Endothelial cell of umbilical vein (primary cell): ENCODE measurements at regions not wholly inside any gene's neighbourhood (a gene's known extent, or its start where the extent isn't known, plus 50 kb on each side); places are given as distances from the start of the nearest gene placed in this dataset.

ENCODE experiments used
- CTCF ChIP-seq, 2 donors: IDR thresholded peaks; 1 replicate in 1 of 2; 2 replicates in 1 of 2; pipeline ENCODE4 v1.5.1; 2011; ENCODE audit warnings: low read length in 2 of 2, mild to moderate bottlenecking in 2 of 2, moderate library complexity in 2 of 2, control low read depth in 1 of 2, inconsistent platforms in 1 of 2, low read depth in 1 of 2; ENCODE audit not compliant: insufficient read depth in 1 of 2; ENCODE audit errors: extremely low read depth in 1 of 2
- EZH2 ChIP-seq: IDR thresholded peaks from 2 replicates; pipeline ENCODE4 v1.6.1; 2012; ENCODE audit warnings: borderline replicate concordance, low read depth, mild to moderate bottlenecking, moderate library complexity, low read length, inconsistent platforms; ENCODE audit not compliant: severe bottlenecking
- FOS ChIP-seq: IDR thresholded peaks from 2 replicates; pipeline ENCODE4 v1.6.1; 2011; ENCODE audit warnings: mild to moderate bottlenecking, low read length, moderate library complexity, borderline replicate concordance; ENCODE audit not compliant: insufficient read depth
- GATA2 ChIP-seq: IDR thresholded peaks from 2 replicates; pipeline ENCODE4 v1.7.0; 2011; ENCODE audit warnings: low read depth, mild to moderate bottlenecking, moderate library complexity, mixed read lengths, low read length; ENCODE audit not compliant: insufficient read length, insufficient read depth
- JUN ChIP-seq: IDR thresholded peaks from 2 replicates; pipeline ENCODE4 v1.6.1; 2011; ENCODE audit warnings: borderline replicate concordance, low read depth; ENCODE audit not compliant: insufficient read length, insufficient read depth
- MYC ChIP-seq: IDR thresholded peaks from one replicate; pipeline ENCODE4 v1.6.1; 2011; ENCODE audit warnings: mild to moderate bottlenecking, low read depth, low read length
- POLR2A ChIP-seq: IDR thresholded peaks from 2 replicates; pipeline ENCODE4 v1.6.1; 2012; ENCODE audit warnings: low read depth, mild to moderate bottlenecking, control low read depth, low read length
- POLR2AphosphoS5 ChIP-seq: IDR thresholded peaks from 2 replicates; pipeline ENCODE4 v1.6.1; 2012; ENCODE audit warnings: low read depth, mild to moderate bottlenecking, control low read depth, low read length, moderate library complexity; ENCODE audit not compliant: insufficient read depth
- TF ChIP-seq, protein P1 (sequence below): IDR thresholded peaks from 2 replicates; pipeline ENCODE4 v1.6.1; 2011; ENCODE audit not compliant: insufficient read depth, insufficient read length

DNA sequence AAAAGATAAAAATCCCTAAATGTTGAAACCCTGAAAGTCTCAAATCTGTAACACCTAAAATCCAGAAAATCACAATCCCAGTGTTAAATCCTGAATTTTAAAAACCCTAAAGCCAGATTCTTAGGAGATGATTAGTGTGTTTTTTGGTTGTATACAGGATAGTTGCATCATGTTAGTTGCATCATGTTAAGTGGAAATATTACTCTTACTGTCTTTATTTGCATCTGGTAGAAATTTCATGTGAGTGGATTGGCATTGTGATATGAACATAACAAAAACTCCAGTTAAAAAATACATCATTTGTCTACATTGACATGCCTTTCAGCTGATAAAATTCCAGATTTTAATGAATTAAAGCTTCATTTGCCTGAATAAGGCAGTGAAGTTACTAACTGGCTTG, 683.1 kb upstream of the ACVR2A start:
- TF ChIP-seq FOS, result no peak
- no peak for TF ChIP-seq POLR2A
- no peak for TF ChIP-seq EZH2
- TF ChIP-seq CTCF (IDR thresholded peaks at IDR 0.05; ENCODE audit: extremely low read depth in 1 of 2, insufficient read depth in 1 of 2, low read depth in 1 of 2, low read length in 2 of 2), result no peak
- no peak for TF ChIP-seq MYC
- TF ChIP-seq POLR2AphosphoS5, result no peak
- TF ChIP-seq, protein P1, sequence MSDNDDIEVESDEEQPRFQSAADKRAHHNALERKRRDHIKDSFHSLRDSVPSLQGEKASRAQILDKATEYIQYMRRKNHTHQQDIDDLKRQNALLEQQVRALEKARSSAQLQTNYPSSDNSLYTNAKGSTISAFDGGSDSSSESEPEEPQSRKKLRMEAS, result no peak
- no peak for TF ChIP-seq GATA2
- no peak for TF ChIP-seq JUN
